ENCODE measurements at regions not wholly inside any gene's neighbourhood (a gene's known extent, or its start where the extent isn't known, plus 50 kb on each side); places are given as distances from the start of the nearest gene placed in this dataset.

DNA sequence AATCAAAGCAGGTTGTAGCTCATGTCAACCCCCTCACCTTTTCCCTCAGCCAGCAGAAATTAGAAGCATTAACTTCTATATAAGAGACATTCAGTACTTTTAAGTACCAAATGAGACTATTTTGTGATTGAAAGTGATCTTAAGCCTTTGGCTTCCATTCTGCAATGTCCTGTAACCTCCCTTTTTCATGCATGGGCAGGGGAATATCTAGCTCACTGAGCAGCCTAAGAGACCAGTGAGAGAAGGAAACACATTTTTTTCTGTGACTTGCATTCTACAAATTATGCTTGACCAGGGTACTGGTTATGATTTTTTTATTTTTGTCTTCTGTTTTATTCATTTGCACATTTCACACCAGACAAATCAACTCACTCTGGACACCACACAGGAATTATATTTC is 369.6 kb downstream of the KCTD12 start:
- DNase-seq (ENCODE audit: low read depth, low spot score), result no peak
- ChIA-PET CTCF (no interaction called here), POLR2A (no interaction called here)
- H3K4me3 ChIP-seq (ENCODE audit: low read depth, low read length), result no peak overlapping the region
- TF ChIP-seq, protein P1, sequence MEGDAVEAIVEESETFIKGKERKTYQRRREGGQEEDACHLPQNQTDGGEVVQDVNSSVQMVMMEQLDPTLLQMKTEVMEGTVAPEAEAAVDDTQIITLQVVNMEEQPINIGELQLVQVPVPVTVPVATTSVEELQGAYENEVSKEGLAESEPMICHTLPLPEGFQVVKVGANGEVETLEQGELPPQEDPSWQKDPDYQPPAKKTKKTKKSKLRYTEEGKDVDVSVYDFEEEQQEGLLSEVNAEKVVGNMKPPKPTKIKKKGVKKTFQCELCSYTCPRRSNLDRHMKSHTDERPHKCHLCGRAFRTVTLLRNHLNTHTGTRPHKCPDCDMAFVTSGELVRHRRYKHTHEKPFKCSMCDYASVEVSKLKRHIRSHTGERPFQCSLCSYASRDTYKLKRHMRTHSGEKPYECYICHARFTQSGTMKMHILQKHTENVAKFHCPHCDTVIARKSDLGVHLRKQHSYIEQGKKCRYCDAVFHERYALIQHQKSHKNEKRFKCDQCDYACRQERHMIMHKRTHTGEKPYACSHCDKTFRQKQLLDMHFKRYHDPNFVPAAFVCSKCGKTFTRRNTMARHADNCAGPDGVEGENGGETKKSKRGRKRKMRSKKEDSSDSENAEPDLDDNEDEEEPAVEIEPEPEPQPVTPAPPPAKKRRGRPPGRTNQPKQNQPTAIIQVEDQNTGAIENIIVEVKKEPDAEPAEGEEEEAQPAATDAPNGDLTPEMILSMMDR (IDR thresholded peaks at IDR 0.05; ENCODE audit: insufficient read depth, low read length, missing control alignments), result no peak

DNA sequence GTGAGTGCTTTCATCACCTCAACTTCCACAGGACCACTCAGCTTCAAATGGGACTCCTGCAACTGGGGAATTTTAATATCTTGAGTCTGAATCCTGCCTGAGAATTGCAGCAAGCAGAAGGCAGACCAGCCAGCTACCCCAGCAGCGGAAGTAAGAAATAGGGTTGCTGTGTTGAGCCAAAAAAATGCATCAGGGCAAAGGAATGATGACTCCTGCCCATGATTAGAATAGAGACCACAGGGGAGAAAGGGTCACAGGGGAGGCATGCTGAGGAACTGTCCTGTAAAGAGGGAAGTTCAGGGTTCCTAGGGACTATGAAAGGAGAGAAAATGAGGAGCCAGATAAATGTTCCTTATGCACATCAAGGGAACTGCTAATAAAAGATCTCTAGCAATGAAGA is 370.2 kb downstream of the KCTD12 start:
- TF ChIP-seq, protein P1 (IDR thresholded peaks at IDR 0.05; ENCODE audit: insufficient read depth, low read length, missing control alignments), result no peak
- ChIA-PET POLR2A (no interaction called here), CTCF (no interaction called here)
- H3K4me3 ChIP-seq (ENCODE audit: low read depth, low read length), result no peak overlapping the region
- DNase-seq (ENCODE audit: low read depth, low spot score), result no peak

GRCh38 chr13:76512721-76513145 is 373.5 kb downstream of the KCTD12 start:
- no peak for DNase-seq (ENCODE audit: low read depth, low spot score)
- TF ChIP-seq, protein P1 (IDR thresholded peaks at IDR 0.05; ENCODE audit: insufficient read depth, low read length, missing control alignments), result no peak
- CTCF ChIA-PET, result no interaction called here
- no peak overlapping the region for H3K4me3 ChIP-seq (ENCODE audit: low read depth, low read length)
- POLR2A ChIA-PET, result no interaction called here

GRCh38 chr13:76505437-76505836 is 380.8 kb downstream of the KCTD12 start:
- ChIA-PET CTCF (no interaction called here), POLR2A (no interaction called here)
- no peak for DNase-seq (ENCODE audit: low read depth, low spot score)
- H3K4me3 ChIP-seq (ENCODE audit: low read depth, low read length), result no peak overlapping the region
- TF ChIP-seq, protein P1 (IDR thresholded peaks at IDR 0.05; ENCODE audit: insufficient read depth, low read length, missing control alignments), result no peak

GRCh38 chr13:76503766-76504165 is 382.4 kb downstream of the KCTD12 start:
- H3K4me3 ChIP-seq (ENCODE audit: low read depth, low read length), result no peak overlapping the region
- CTCF ChIA-PET, result no interaction called here
- TF ChIP-seq, protein P1 (IDR thresholded peaks at IDR 0.05; ENCODE audit: insufficient read depth, low read length, missing control alignments), result no peak
- POLR2A ChIA-PET, result no interaction called here
- no peak for DNase-seq (ENCODE audit: low read depth, low spot score)

GRCh38 chr13:76503291-76503690 is 382.9 kb downstream of the KCTD12 start:
- CTCF ChIA-PET, result no interaction called here
- no peak for DNase-seq (ENCODE audit: low read depth, low spot score)
- no peak overlapping the region for H3K4me3 ChIP-seq (ENCODE audit: low read depth, low read length)
- POLR2A ChIA-PET, result no interaction called here
- TF ChIP-seq, protein P1 (IDR thresholded peaks at IDR 0.05; ENCODE audit: insufficient read depth, low read length, missing control alignments), result no peak

Data from AG04449 (cell line).